Mucosa of rectum (tissue), 2 donors: ENCODE measurements at regions not wholly inside any gene's neighbourhood (a gene's known extent, or its start where the extent isn't known, plus 50 kb on each side); places are given as distances from the start of the nearest gene placed in this dataset.
"Not testable (repeated sequence)": the region's sequence is repeated elsewhere in the genome, so short reads cannot be mapped to it uniquely, and the experiment has no call there.

Experiments
- H3K27ac ChIP-seq, 2 donors: one replicate each; pipeline ENCODE4 v1.7.0; 2013; ENCODE audit warnings: inconsistent platforms in 2 of 2, low read depth in 2 of 2, low read length in 2 of 2
- H3K27me3 ChIP-seq, 2 donors: one replicate each; pipeline ENCODE4 v1.7.0; 2013; ENCODE audit warnings: low read length in 2 of 2; ENCODE audit not compliant: control insufficient read depth in 2 of 2, insufficient read depth in 2 of 2
- H3K36me3 ChIP-seq, 2 donors: one replicate each; pipeline ENCODE4 v1.7.0; 2013; ENCODE audit warnings: low read length in 2 of 2; ENCODE audit not compliant: control insufficient read depth in 2 of 2, insufficient read depth in 2 of 2
- H3K4me1 ChIP-seq, 2 donors: one replicate each; pipeline ENCODE4 v1.7.0; 2013; ENCODE audit warnings: low read length in 2 of 2, mild to moderate bottlenecking in 1 of 2; ENCODE audit not compliant: control insufficient read depth in 2 of 2, insufficient read depth in 2 of 2
- H3K4me3 ChIP-seq, 2 donors: one replicate each; pipeline ENCODE4 v1.7.0; 2013; ENCODE audit warnings: low read length in 2 of 2
- H3K9ac ChIP-seq, 2 donors: one replicate each; pipeline ENCODE4 v1.7.0; 2013; ENCODE audit warnings: low read length in 2 of 2, low read depth in 1 of 2, mild to moderate bottlenecking in 1 of 2
- H3K9me3 ChIP-seq, 2 donors: one replicate each; pipeline ENCODE4 v1.7.0; 2013; ENCODE audit warnings: low read length in 2 of 2; ENCODE audit not compliant: control insufficient read depth in 2 of 2
- donor health status: healthy.
- donor health status: Normal muscosa, but diverticular disease.

- H3K27me3 ChIP-seq, result no peaks in the 10 kb centered on the region
- H3K9ac ChIP-seq, result no peak overlapping the region
- no peak overlapping the region for H3K27ac ChIP-seq
- no peaks in the 10 kb centered on the region for H3K36me3 ChIP-seq
- H3K9me3 ChIP-seq, result no peaks in the 10 kb centered on the region
- no peaks in the 10 kb centered on the region for H3K4me1 ChIP-seq
- H3K4me3 ChIP-seq, result no peak overlapping the region
Observed at GRCh38 chr6:134541001-134541400, 223.1 kb upstream of the SGK1 start.

DNA sequence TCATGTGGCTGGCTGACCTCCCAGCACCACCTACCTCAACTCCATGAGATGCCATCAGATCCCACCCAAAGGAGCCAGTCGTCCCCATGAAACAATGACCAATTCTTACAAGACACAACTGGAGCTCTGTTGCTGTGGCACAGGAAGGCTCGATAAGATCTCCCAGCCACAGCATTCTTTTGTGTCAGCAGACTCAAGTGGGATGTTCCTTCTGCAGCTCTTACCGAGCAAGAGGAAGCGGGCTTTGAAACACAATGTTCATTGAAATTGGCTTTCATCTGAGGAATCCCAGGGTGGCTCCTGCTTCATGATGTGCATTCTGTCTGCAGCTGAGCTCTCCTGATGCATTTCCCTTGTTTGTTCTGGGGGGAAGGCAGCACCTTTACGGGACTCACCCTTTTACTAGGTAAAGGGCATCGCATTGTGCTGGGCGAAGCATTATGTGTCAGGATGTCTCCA is 222.0 kb upstream of the SGK1 start:
- Histone ChIP-seq H3K27me3 (no peaks in the 10 kb centered on the region), H3K4me3 (no peak overlapping the region), H3K9ac (no peak overlapping the region), H3K36me3 (no peaks in the 10 kb centered on the region), H3K27ac (no peak overlapping the region), H3K4me1 (no peaks in the 10 kb centered on the region), H3K9me3 (no peaks in the 10 kb centered on the region)

DNA sequence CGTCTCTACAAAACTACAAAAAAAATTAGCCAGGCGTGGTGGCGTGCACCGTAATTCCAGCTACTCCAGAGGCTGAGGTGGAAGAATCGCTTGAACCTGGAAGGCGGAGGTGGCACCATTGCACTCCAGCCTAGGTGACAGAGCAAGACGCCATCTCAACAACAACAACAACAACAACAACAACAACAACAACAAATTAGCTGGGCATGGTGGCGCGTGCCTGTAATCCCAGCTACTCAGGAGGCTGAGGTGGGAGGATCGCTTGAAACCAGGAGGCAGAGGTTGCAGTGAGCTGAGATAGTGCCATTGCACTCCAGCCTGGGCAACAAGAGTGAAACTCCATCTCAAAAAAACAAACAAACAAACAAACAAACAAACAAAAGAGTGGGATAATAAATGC is 219.9 kb upstream of the SGK1 start:
- not testable (repeated sequence) for H3K4me3 ChIP-seq, H3K36me3 ChIP-seq, H3K27ac ChIP-seq, H3K9ac ChIP-seq, H3K9me3 ChIP-seq, H3K4me1 ChIP-seq, H3K27me3 ChIP-seq

- Histone ChIP-seq H3K36me3 (no peaks in the 10 kb centered on the region), H3K9ac (no peak overlapping the region), H3K9me3 (no peaks in the 10 kb centered on the region), H3K4me1 (no peaks in the 10 kb centered on the region), H3K4me3 (no peak overlapping the region), H3K27me3 (no peaks in the 10 kb centered on the region), H3K27ac (no peak overlapping the region)
Observed at GRCh38 chr6:134537146-134537555, 219.2 kb upstream of the SGK1 start.

GRCh38 chr6:134535831-134536230 is 217.9 kb upstream of the SGK1 start:
- H3K27me3 ChIP-seq, result no peaks in the 10 kb centered on the region
- no peak overlapping the region for H3K4me3 ChIP-seq
- no peaks in the 10 kb centered on the region for H3K9me3 ChIP-seq
- H3K9ac ChIP-seq, result no peak overlapping the region
- no peak overlapping the region for H3K27ac ChIP-seq
- no peaks in the 10 kb centered on the region for H3K36me3 ChIP-seq
- H3K4me1 ChIP-seq, result no peaks in the 10 kb centered on the region

- Histone ChIP-seq H3K36me3 (no peaks in the 10 kb centered on the region), H3K9ac (no peak overlapping the region), H3K9me3 (no peaks in the 10 kb centered on the region), H3K4me3 (no peak overlapping the region), H3K27me3 (no peaks in the 10 kb centered on the region), H3K27ac (no peak overlapping the region), H3K4me1 (no peaks in the 10 kb centered on the region)
Observed at GRCh38 chr6:134534708-134535149, 216.8 kb upstream of the SGK1 start.

GRCh38 chr6:134533991-134534390 is 216.1 kb upstream of the SGK1 start:
- no peaks in the 10 kb centered on the region for H3K27me3 ChIP-seq
- H3K9me3 ChIP-seq, result no peaks in the 10 kb centered on the region
- H3K4me1 ChIP-seq, result no peaks in the 10 kb centered on the region
- H3K9ac ChIP-seq, result no peak overlapping the region
- no peak overlapping the region for H3K4me3 ChIP-seq
- H3K36me3 ChIP-seq, result no peaks in the 10 kb centered on the region
- H3K27ac ChIP-seq, result no peak overlapping the region

- no peaks in the 10 kb centered on the region for H3K27me3 ChIP-seq
- H3K27ac ChIP-seq, result no peak overlapping the region
- no peak overlapping the region for H3K9ac ChIP-seq
- H3K9me3 ChIP-seq, result no peaks in the 10 kb centered on the region
- H3K36me3 ChIP-seq, result no peaks in the 10 kb centered on the region
- no peaks in the 10 kb centered on the region for H3K4me1 ChIP-seq
- no peak overlapping the region for H3K4me3 ChIP-seq
Observed at GRCh38 chr6:134532694-134533624, 215.0 kb upstream of the SGK1 start.

DNA sequence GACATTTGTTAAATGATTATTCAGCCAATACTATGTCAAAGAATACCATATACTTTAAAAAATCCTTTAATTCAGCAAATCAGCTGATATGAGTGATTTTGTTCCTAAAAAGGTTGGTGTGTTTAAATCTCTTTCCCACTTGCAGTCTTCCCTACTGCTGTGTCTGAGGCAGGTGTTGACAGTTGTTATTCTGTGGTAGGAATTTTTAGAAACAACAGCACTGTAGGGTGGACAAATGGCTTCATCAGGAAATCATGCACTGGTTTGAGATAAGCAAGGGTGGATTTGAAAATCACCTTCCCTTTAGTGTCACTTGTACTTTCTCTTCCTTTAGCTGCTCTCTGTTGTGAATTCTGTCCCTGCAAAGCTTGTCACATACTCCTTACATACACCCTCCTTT is 213.7 kb upstream of the SGK1 start:
- no peaks in the 10 kb centered on the region for H3K36me3 ChIP-seq
- no peaks in the 10 kb centered on the region for H3K4me1 ChIP-seq
- H3K4me3 ChIP-seq, result no peak overlapping the region
- H3K27ac ChIP-seq, result no peak overlapping the region
- no peaks in the 10 kb centered on the region for H3K27me3 ChIP-seq
- no peaks in the 10 kb centered on the region for H3K9me3 ChIP-seq
- H3K9ac ChIP-seq, result no peak overlapping the region

DNA sequence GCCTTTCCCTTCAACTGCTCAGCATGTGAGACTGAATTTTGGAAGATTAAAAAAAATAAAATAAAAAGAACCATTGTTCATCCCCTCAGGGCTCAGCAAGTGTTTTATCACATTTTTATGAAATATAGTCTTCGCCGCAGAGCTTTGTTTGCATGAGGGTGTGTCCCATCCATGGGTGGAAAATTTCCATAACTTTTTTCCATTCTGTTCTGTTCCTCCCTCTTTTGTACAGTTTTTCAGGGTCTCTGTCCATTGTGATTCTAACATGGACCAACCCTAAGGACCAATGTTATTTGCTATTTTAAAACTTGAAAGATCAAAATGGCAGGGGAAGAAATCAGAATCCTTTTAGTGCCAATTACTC is 213.3 kb upstream of the SGK1 start:
- Histone ChIP-seq H3K4me3 (no peak overlapping the region), H3K4me1 (no peaks in the 10 kb centered on the region), H3K36me3 (no peaks in the 10 kb centered on the region), H3K27ac (no peak overlapping the region), H3K9me3 (no peaks in the 10 kb centered on the region), H3K9ac (no peak overlapping the region), H3K27me3 (no peaks in the 10 kb centered on the region)
